ENCODE measurements at regions not wholly inside any gene's neighbourhood (a gene's known extent, or its start where the extent isn't known, plus 50 kb on each side); places are given as distances from the start of the nearest gene placed in this dataset.

DNA sequence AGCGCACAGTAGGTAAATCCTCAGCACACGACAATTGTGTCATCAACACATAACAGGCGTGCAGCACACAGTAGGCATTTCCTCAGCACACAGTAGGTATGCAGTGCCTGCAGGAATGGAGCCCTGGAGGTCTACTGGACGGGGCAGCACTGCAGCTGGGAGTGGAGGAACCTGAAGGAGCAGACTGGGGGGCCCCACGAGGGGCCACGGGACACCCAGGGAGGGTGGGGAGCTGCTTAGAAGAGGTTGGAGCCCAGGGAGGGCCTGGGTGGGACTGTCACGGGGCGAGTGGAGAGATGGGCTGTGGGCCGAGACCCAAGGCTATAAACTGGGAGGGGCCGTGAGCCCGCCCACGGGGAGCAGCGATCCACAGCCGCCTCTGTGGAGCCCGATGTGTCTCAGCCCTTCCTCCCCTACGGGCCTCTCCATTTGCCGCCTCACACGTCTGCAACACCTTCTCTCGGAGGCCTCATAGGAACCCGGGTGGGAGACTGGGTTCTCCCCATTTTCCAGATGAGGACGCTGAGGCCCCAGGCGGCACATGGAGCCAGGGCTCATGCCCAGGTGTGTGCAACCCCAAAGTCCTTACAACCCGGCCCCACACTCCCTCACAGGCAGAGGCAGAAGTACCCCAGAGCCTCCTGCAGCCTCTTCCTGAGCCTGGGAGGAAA lies 101.5 kb downstream of the MICALL2 start:
- CTCF ChIA-PET: no interaction called here
- 82% methylated on average over 21 of the region's 23 CpGs for WGBS (ENCODE audit: insufficient coverage)

DNA sequence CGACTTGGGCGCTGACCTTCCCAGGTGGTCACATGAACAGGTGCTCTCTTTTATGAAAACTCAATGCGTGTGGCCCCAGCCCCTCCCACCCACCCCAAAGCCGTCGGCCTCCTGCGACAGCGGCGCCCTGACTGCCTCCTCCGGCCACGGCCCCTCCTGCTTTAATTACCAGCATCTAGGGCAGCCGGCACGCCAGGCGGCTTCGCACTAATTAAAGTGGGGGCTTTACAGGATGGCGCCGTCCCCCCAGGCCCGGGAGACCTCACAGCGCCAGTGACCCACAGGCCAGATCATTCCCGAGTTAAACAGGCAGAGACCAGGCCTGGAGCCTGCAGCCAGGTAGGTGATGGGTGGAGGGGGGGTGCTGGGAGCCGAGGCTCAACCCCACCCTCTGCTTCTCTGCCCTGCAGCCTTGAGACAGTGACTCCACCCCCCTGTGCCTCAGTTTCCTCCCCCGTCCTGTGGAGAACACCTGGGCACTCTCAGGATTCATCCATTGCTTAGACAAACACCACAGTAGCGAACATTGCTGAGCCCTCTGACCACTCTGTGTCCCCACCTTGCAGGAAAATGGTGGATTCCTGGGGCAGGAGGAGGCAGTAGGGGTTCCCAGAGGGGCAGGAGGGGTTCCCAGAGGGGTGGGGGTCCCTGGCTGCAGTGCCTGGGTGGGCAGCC lies 100.8 kb downstream of the MICALL2 start:
- H3K36me3 ChIP-seq (ENCODE audit: control insufficient read depth in 4 of 4, insufficient read depth in 4 of 4, low read length in 3 of 4): no peaks in the 10 kb centered on the region
- H3K27me3 ChIP-seq (replicated peaks in 2 of 5; ENCODE audit: control insufficient read depth in 4 of 5, insufficient read depth in 5 of 5, low read length in 4 of 5): peaks cover 0 to 20% (median 2%) of the 10 kb centered on the region in 5 experiments
- no peaks in the 10 kb centered on the region for H3K4me1 ChIP-seq (ENCODE audit: control extremely low read depth in 1 of 4, control insufficient read depth in 4 of 4, insufficient read depth in 4 of 4, low read length in 3 of 4)
- CTCF ChIA-PET: no interaction called here
- 69% methylated on average over 9 of the region's 22 CpGs for WGBS (ENCODE audit: insufficient coverage)
- no peak for DNase-seq
- no peaks in the 10 kb centered on the region for H3K9me3 ChIP-seq (ENCODE audit: control extremely low read depth in 1 of 5, control insufficient read depth in 4 of 5, insufficient read depth in 2 of 5, low read depth in 1 of 5, low read length in 4 of 5)
- POLR2A ChIA-PET: no interaction called here
- no peak overlapping the region for H3K4me3 ChIP-seq (ENCODE audit: control insufficient read depth in 1 of 7, extremely low read depth in 1 of 7, insufficient read depth in 4 of 7, low read depth in 2 of 7, low read length in 6 of 7)
- no peak overlapping the region for H3K27ac ChIP-seq (ENCODE audit: insufficient read depth in 1 of 2, low read depth in 1 of 2, low read length in 2 of 2, poor library complexity in 1 of 2, severe bottlenecking in 2 of 2)

More for the DNA sequence above, 101.5 kb downstream of the MICALL2 start:
- peak; percentile 15 to 67 (median 45) for DNase-seq
- no peaks in the 10 kb centered on the region for H3K36me3 ChIP-seq (ENCODE audit: control insufficient read depth in 4 of 4, insufficient read depth in 4 of 4, low read length in 3 of 4)
- peaks cover 0 to 20% (median 2%) of the 10 kb centered on the region in 5 experiments for H3K27me3 ChIP-seq (replicated peaks in 2 of 5; ENCODE audit: control insufficient read depth in 4 of 5, insufficient read depth in 5 of 5, low read length in 4 of 5)
- H3K4me1 ChIP-seq (ENCODE audit: control extremely low read depth in 1 of 4, control insufficient read depth in 4 of 4, insufficient read depth in 4 of 4, low read length in 3 of 4): no peaks in the 10 kb centered on the region
- no peak overlapping the region for H3K27ac ChIP-seq (ENCODE audit: insufficient read depth in 1 of 2, low read depth in 1 of 2, low read length in 2 of 2, poor library complexity in 1 of 2, severe bottlenecking in 2 of 2)
- no peak overlapping the region for H3K4me3 ChIP-seq (ENCODE audit: control insufficient read depth in 1 of 7, extremely low read depth in 1 of 7, insufficient read depth in 4 of 7, low read depth in 2 of 7, low read length in 6 of 7)
- H3K9me3 ChIP-seq (ENCODE audit: control extremely low read depth in 1 of 5, control insufficient read depth in 4 of 5, insufficient read depth in 2 of 5, low read depth in 1 of 5, low read length in 4 of 5): no peaks in the 10 kb centered on the region
- POLR2A ChIA-PET: no interaction called here

DNA sequence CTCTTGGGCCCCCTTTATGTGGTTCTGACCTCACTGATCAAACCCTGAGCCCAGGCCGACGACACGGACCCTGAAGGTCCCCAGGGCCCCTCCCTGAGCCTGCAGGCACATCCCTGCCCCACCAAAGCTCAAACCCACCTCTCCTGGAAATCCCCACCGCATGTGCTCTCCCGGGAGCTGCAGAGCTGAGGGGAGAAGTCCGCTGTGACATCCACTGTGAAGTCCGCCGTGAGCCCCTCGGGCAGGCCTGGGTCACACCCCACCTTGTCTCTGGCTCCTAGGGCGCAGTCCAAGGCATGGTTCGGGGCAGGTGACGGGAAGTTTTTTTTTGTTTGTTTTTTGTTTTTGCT lies 100.2 kb downstream of the MICALL2 start:
- Histone ChIP-seq H3K4me3 (ENCODE audit: control insufficient read depth in 1 of 7, extremely low read depth in 1 of 7, insufficient read depth in 4 of 7, low read depth in 2 of 7, low read length in 6 of 7) (no peak overlapping the region), H3K9me3 (ENCODE audit: control extremely low read depth in 1 of 5, control insufficient read depth in 4 of 5, insufficient read depth in 2 of 5, low read depth in 1 of 5, low read length in 4 of 5) (peaks cover 0 to under 1% (median 0%) of the 10 kb centered on the region in 5 experiments), H3K27ac (ENCODE audit: insufficient read depth in 1 of 2, low read depth in 1 of 2, low read length in 2 of 2, poor library complexity in 1 of 2, severe bottlenecking in 2 of 2) (no peak overlapping the region), H3K36me3 (ENCODE audit: control insufficient read depth in 4 of 4, insufficient read depth in 4 of 4, low read length in 3 of 4) (no peaks in the 10 kb centered on the region), H3K4me1 (ENCODE audit: control extremely low read depth in 1 of 4, control insufficient read depth in 4 of 4, insufficient read depth in 4 of 4, low read length in 3 of 4) (no peaks in the 10 kb centered on the region), H3K27me3 (replicated peaks in 2 of 5; ENCODE audit: control insufficient read depth in 4 of 5, insufficient read depth in 5 of 5, low read length in 4 of 5) (peaks cover 0 to 23% (median 2%) of the 10 kb centered on the region in 5 experiments)
- WGBS (ENCODE audit: insufficient coverage): 75% methylated on average over 11 of the region's 12 CpGs
- DNase-seq: no peak
- CTCF ChIA-PET: no interaction called here
- POLR2A ChIA-PET: no interaction called here

DNA sequence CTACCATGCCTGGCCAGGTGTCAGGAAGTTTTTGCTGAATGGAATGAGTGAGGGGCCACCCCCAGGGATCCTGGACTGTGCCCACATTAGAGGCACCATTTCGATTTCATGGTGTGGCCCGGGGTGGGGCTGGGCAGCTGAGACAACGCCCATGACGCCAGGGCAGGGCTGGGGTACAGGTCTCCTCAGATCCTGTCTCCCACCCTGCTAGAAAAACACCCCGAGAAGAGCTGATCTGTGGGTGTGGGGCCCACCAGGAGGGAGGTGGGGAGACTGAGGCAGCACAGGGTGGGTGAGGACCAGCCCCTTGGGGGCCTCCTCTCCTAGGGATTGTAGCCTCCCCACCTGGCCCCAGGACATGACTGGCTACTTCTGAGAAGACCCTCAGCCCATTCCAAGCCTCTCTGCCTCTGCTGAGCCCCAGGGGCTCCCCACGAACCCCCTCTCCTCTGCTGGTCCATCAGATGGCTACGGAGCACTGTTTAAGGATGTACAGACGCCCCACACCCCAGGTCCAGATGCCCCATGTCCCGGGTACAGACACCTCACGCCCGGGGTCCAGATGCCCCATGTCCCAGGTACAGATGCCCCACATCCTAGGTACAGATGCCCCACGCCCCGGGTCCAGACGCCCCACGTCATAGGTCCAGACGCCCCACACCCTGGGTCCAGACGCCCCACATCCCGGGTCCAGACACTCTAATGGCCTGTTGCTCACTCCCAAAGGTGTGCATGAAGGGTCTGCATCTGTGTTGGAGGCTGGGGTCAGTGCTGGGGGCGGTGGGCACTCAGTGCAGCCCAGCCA lies 99.4 kb downstream of the MICALL2 start:
- CTCF ChIA-PET: no interaction called here
- H3K27me3 ChIP-seq (replicated peaks in 2 of 5; ENCODE audit: control insufficient read depth in 4 of 5, insufficient read depth in 5 of 5, low read length in 4 of 5): peaks cover 0 to 27% (median 2%) of the 10 kb centered on the region in 5 experiments

DNA sequence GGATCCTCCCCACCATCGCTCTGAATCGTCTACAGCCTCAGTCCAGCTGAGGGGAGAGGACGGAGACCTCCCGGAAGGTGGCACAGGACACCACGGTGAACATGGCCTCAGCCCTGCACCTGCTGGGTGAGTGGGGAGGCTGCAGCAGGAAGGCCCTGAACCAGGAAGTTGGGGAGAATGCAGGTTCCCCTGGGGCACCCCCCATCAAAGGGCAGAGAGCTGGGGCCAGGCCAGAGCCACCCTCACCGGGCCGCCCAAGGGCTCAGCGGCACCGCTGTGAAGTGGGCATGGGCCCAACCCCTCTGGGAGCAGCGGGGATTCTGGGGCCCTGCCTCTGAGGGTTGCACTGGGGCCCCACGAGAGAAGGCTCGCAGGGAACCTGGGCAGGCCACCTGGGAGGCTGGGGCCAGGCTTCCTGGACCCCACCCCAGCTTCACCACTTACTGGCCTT lies 98.7 kb downstream of the MICALL2 start:
- Histone ChIP-seq H3K4me1 (ENCODE audit: control extremely low read depth in 1 of 4, control insufficient read depth in 4 of 4, insufficient read depth in 4 of 4, low read length in 3 of 4) (no peaks in the 10 kb centered on the region), H3K27me3 (replicated peaks in 2 of 5; ENCODE audit: control insufficient read depth in 4 of 5, insufficient read depth in 5 of 5, low read length in 4 of 5) (peaks cover under 1 to 34% (median 2%) of the 10 kb centered on the region in 5 experiments), H3K36me3 (ENCODE audit: control insufficient read depth in 4 of 4, insufficient read depth in 4 of 4, low read length in 3 of 4) (no peaks in the 10 kb centered on the region), H3K4me3 (ENCODE audit: control insufficient read depth in 1 of 7, extremely low read depth in 1 of 7, insufficient read depth in 4 of 7, low read depth in 2 of 7, low read length in 6 of 7) (no peak overlapping the region), H3K9me3 (ENCODE audit: control extremely low read depth in 1 of 5, control insufficient read depth in 4 of 5, insufficient read depth in 2 of 5, low read depth in 1 of 5, low read length in 4 of 5) (peaks cover 0 to 9% (median 0%) of the 10 kb centered on the region in 5 experiments), H3K27ac (ENCODE audit: insufficient read depth in 1 of 2, low read depth in 1 of 2, low read length in 2 of 2, poor library complexity in 1 of 2, severe bottlenecking in 2 of 2) (no peak overlapping the region)
- CTCF ChIA-PET: no interaction called here
- no peak for DNase-seq
- WGBS (ENCODE audit: insufficient coverage): 97% methylated on average over 9 of the region's 12 CpGs
- POLR2A ChIA-PET: no interaction called here

More for the DNA sequence above, 99.4 kb downstream of the MICALL2 start:
- Histone ChIP-seq H3K9me3 (ENCODE audit: control extremely low read depth in 1 of 5, control insufficient read depth in 4 of 5, insufficient read depth in 2 of 5, low read depth in 1 of 5, low read length in 4 of 5) (peaks cover 0 to 3% (median 0%) of the 10 kb centered on the region in 5 experiments), H3K27ac (ENCODE audit: insufficient read depth in 1 of 2, low read depth in 1 of 2, low read length in 2 of 2, poor library complexity in 1 of 2, severe bottlenecking in 2 of 2) (no peak overlapping the region), H3K4me3 (ENCODE audit: control insufficient read depth in 1 of 7, extremely low read depth in 1 of 7, insufficient read depth in 4 of 7, low read depth in 2 of 7, low read length in 6 of 7) (no peak overlapping the region), H3K36me3 (ENCODE audit: control insufficient read depth in 4 of 4, insufficient read depth in 4 of 4, low read length in 3 of 4) (no peaks in the 10 kb centered on the region), H3K4me1 (ENCODE audit: control extremely low read depth in 1 of 4, control insufficient read depth in 4 of 4, insufficient read depth in 4 of 4, low read length in 3 of 4) (no peaks in the 10 kb centered on the region)
- POLR2A ChIA-PET: no interaction called here
- no peak for DNase-seq
- 95% methylated on average over 16 of the region's 19 CpGs for WGBS (ENCODE audit: insufficient coverage)

DNA sequence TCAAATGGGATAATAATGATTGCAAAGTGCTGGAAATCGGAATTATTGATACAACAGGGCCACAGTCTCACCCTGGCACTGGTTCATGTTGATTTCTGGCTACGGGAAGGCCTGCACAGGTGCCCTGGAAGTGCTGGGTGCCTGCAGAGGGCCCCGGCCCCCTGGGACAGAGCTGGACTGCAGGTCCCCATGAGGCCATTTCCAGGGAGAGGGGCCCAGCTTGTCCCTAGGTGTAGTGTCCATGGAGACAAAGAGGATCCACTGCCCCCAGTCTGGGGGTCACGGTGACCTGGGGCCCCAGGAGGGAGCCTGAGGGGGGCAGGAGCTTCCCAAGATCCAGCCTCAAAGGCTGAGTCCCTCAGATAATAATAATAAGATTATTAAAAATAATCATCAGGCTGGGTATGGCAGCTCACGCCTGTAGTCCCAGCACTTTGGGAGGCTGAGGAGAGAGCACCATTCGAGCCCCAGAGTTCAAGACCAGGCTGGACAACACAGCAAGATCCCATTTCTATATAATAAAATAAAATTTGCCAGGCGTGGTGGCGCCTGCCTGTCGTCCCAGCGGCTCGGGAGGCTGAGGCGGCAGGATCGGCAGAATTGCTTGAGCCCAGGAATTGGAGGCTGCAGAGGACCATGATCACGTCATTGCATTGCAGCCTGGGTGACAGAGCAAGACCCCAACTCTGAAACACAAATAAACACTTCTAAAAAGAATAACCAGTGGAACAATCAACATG lies 98.1 kb downstream of the MICALL2 start:
- CTCF ChIA-PET: no interaction called here

More for the DNA sequence above, 98.1 kb downstream of the MICALL2 start:
- H3K9me3 ChIP-seq (ENCODE audit: control extremely low read depth in 1 of 5, control insufficient read depth in 4 of 5, insufficient read depth in 2 of 5, low read depth in 1 of 5, low read length in 4 of 5): peaks cover 0 to 15% (median 0%) of the 10 kb centered on the region in 5 experiments
- no peak overlapping the region for H3K27ac ChIP-seq (ENCODE audit: insufficient read depth in 1 of 2, low read depth in 1 of 2, low read length in 2 of 2, poor library complexity in 1 of 2, severe bottlenecking in 2 of 2)
- H3K4me1 ChIP-seq (ENCODE audit: control extremely low read depth in 1 of 4, control insufficient read depth in 4 of 4, insufficient read depth in 4 of 4, low read length in 3 of 4): no peaks in the 10 kb centered on the region
- H3K27me3 ChIP-seq (replicated peaks in 2 of 5; ENCODE audit: control insufficient read depth in 4 of 5, insufficient read depth in 5 of 5, low read length in 4 of 5): peaks cover 0 to 40% (median 2%) of the 10 kb centered on the region in 5 experiments
- 94% methylated on average over 6 of the region's 14 CpGs for WGBS (ENCODE audit: insufficient coverage)
- H3K4me3 ChIP-seq (ENCODE audit: control insufficient read depth in 1 of 7, extremely low read depth in 1 of 7, insufficient read depth in 4 of 7, low read depth in 2 of 7, low read length in 6 of 7): no peak overlapping the region
- no peak for DNase-seq
- POLR2A ChIA-PET: no interaction called here
- no peaks in the 10 kb centered on the region for H3K36me3 ChIP-seq (ENCODE audit: control insufficient read depth in 4 of 4, insufficient read depth in 4 of 4, low read length in 3 of 4)

All from common myeloid progenitor, CD34-positive (primary cell).